ENCODE measurements at regions not wholly inside any gene's neighbourhood (a gene's known extent, or its start where the extent isn't known, plus 50 kb on each side); places are given as distances from the start of the nearest gene placed in this dataset.

GRCh38 chr11:95459291-95460042, 228.5 kb upstream of the SESN3 start:
- no peak for TF ChIP-seq CTCF (IDR thresholded peaks at IDR 0.05; ENCODE audit: low read length, missing control alignments)
- H3K4me3 ChIP-seq (replicated peaks; ENCODE audit: low read depth, low read length) = no peak overlapping the region
- DNase-seq (ENCODE audit: low read depth) = peak; percentile 63

- TF ChIP-seq CTCF (IDR thresholded peaks at IDR 0.05; ENCODE audit: low read length, missing control alignments) = no peak
- no peak overlapping the region for H3K4me3 ChIP-seq (replicated peaks; ENCODE audit: low read depth, low read length)
- peak; percentile 82 for DNase-seq (ENCODE audit: low read depth)
Measured at GRCh38 chr11:95456714-95457491, 225.9 kb upstream of the SESN3 start.

DNA sequence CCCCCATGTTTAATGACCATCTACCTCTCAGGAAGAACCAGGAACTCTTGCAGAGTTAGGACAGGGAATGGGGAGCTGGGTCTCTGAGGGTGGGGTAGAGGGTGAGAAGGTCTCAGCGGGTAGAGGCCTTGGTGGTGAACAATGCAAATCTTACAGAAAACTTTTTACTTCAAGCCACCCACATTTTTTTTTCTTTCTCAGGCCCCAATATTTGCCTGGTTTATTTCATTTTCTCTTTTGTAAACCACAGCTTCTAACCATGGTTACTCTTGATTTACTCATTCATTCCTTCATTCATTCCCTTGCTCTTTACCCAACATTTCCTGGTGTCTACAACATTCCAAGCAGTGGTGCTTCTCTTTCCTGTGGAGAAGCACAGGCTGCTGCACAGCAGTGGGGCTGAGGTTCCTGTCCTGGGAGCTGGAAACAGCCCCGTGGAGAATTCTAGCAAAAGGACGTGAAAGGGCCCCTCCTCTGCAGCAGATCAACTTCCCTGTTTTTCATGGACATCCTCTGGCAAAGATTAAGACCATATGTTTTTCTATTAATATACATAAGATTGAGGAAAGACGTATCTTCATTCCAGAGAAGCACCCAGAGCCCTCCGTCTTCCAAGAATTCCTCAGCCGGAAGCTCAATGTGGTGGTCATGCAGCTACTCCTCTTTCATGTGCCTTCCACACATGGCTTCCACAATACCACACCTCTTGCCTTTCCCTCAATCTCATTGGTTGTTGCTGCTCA, 224.4 kb upstream of the SESN3 start:
- peak; percentile 17 for DNase-seq (ENCODE audit: low read depth)
- no peak overlapping the region for H3K4me3 ChIP-seq (replicated peaks; ENCODE audit: low read depth, low read length)
- no peak for TF ChIP-seq CTCF (IDR thresholded peaks at IDR 0.05; ENCODE audit: low read length, missing control alignments)

- no peak overlapping the region for H3K4me3 ChIP-seq (replicated peaks; ENCODE audit: low read depth, low read length)
- DNase-seq (ENCODE audit: low read depth) = peak; percentile 13
- no peak for TF ChIP-seq CTCF (IDR thresholded peaks at IDR 0.05; ENCODE audit: low read length, missing control alignments)
Measured at GRCh38 chr11:95453616-95454171, 222.7 kb upstream of the SESN3 start.

- no peak for TF ChIP-seq CTCF (IDR thresholded peaks at IDR 0.05; ENCODE audit: low read length, missing control alignments)
- H3K4me3 ChIP-seq (replicated peaks; ENCODE audit: low read depth, low read length) = no peak overlapping the region
- DNase-seq (ENCODE audit: low read depth) = peak; percentile 86
Measured at GRCh38 chr11:95451682-95452081, 220.7 kb upstream of the SESN3 start.

- TF ChIP-seq CTCF (IDR thresholded peaks at IDR 0.05; ENCODE audit: low read length, missing control alignments) = no peak
Measured at GRCh38 chr11:95451261-95451660, 220.3 kb upstream of the SESN3 start.

More at GRCh38 chr11:95451261-95451660, 220.3 kb upstream of the SESN3 start:
- no peak overlapping the region for H3K4me3 ChIP-seq (replicated peaks; ENCODE audit: low read depth, low read length)
- peak; percentile 17 for DNase-seq (ENCODE audit: low read depth)

Measured in fibroblast of pulmonary artery (primary cell).